ENCODE measurements at regions not wholly inside any gene's neighbourhood (a gene's known extent, or its start where the extent isn't known, plus 50 kb on each side); places are given as distances from the start of the nearest gene placed in this dataset.

DNA sequence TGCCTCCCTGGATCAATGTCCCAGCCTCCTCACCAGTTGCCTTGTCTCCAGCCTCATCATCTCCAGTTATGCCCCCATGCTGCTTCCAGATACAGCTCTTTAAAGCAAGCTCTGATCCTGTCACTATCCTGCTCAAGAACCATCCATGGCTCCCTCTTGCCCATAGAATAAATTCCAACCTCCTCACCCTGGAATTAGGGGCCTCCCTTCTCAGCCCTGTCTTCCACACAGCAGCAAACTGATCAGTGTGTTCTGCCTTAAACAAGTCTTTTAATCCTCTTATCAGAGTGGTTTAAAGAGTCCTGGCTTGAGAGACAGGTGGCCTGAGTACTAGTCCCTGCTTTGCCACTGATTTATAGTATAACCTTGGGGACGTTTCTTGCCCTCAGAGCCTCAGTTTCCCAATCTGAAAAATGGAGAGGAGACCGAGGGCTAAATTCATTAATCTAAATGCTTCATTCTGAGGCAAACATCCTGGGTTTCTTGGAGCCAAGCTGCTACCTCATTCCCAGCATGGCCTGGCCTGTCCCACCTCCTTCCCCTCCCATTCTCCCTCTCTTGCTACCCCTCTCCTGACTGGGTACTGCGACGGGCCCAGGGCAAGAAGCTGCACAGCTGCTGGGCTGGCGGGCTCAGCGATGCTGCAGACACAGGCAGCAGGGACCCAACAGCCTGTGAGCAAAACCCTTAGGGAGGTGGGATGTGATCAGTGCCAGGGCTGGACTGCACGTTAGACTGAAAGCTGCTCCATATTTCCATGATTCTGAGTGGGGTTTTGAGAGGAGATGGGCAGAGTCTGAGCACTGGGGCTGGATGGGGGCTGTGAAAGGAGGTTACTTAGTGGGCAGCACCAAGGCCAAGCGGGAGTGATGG is 221.4 kb downstream of the PTPRU start:
- DNase-seq (ENCODE audit: extremely low spot score) = no peak
- H3K9me3 ChIP-seq = no peaks in the 10 kb centered on the region
- no peaks in the 10 kb centered on the region for H3K36me3 ChIP-seq
- WGBS = 44% methylated on average over 8 of the region's 8 CpGs
- intact Hi-C loops (cut with DNase I) = no loop called here
- H3K27me3 ChIP-seq = peaks cover 0 to 77% (median 0%) of the 10 kb centered on the region in 4 donors
- H3K27ac ChIP-seq (replicated peaks in 1 of 4) = no peak overlapping the region
- no peaks in the 10 kb centered on the region for H3K4me1 ChIP-seq
- TF ChIP-seq POLR2AphosphoS5 (IDR thresholded peaks at IDR 0.05) = no peak
- TF ChIP-seq, protein P1, sequence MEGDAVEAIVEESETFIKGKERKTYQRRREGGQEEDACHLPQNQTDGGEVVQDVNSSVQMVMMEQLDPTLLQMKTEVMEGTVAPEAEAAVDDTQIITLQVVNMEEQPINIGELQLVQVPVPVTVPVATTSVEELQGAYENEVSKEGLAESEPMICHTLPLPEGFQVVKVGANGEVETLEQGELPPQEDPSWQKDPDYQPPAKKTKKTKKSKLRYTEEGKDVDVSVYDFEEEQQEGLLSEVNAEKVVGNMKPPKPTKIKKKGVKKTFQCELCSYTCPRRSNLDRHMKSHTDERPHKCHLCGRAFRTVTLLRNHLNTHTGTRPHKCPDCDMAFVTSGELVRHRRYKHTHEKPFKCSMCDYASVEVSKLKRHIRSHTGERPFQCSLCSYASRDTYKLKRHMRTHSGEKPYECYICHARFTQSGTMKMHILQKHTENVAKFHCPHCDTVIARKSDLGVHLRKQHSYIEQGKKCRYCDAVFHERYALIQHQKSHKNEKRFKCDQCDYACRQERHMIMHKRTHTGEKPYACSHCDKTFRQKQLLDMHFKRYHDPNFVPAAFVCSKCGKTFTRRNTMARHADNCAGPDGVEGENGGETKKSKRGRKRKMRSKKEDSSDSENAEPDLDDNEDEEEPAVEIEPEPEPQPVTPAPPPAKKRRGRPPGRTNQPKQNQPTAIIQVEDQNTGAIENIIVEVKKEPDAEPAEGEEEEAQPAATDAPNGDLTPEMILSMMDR (IDR thresholded peaks at IDR 0.05) = no peak
- no peak for TF ChIP-seq EP300 (IDR thresholded peaks at IDR 0.05)
- no peak for TF ChIP-seq POLR2A (IDR thresholded peaks at IDR 0.05; ENCODE audit: low read depth)
- no peak overlapping the region for H3K4me3 ChIP-seq

DNA sequence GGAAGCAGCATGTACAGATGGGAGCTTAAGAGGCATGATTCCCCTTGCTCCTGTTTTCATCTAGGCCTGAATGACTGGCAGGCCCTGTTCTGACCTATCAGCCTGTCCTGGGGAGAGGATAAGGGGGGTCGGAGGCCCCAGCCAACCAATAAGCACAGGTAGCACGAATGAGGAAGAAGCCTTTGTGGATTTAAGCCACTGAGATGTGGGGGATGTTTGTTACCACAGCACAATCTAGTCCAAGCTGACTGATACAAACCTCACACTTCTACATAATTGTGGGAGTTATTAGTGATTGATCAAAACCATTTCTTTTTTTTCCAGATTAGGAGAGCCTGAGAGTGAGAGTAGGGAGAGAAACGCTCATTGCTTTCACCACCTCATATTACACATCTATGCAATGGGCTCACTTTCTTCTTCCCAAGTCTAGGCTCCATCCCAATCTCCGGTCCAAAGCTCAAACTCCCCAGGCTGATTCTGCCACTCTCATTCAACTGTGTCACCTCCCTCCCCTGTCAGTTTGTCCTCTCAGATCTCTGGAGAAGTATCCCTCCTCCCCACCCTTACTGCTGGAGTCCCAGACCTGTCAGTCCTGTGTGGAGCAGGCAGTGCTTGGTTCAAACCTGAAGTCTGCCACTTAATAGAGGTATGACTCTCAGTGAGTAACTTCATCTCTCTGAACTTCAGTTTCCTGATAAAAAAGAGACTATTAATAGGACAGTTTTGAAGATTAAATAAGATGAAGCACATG is 220.5 kb downstream of the PTPRU start:
- Histone ChIP-seq H3K27me3 (peaks cover 0 to 79% (median 0%) of the 10 kb centered on the region in 4 donors), H3K36me3 (no peaks in the 10 kb centered on the region), H3K27ac (replicated peaks in 1 of 4) (no peak overlapping the region), H3K9me3 (no peaks in the 10 kb centered on the region), H3K4me3 (no peak overlapping the region), H3K4me1 (no peaks in the 10 kb centered on the region)
- WGBS = 55% methylated on average over 4 of the region's 4 CpGs
- intact Hi-C loops (cut with DNase I) = no loop called here
- TF ChIP-seq, protein P1 (IDR thresholded peaks at IDR 0.05) = no peak
- no peak for TF ChIP-seq POLR2A (IDR thresholded peaks at IDR 0.05; ENCODE audit: low read depth)
- no peak for TF ChIP-seq POLR2AphosphoS5 (IDR thresholded peaks at IDR 0.05)
- no peak for TF ChIP-seq EP300 (IDR thresholded peaks at IDR 0.05)
- DNase-seq (ENCODE audit: extremely low spot score) = no peak

DNA sequence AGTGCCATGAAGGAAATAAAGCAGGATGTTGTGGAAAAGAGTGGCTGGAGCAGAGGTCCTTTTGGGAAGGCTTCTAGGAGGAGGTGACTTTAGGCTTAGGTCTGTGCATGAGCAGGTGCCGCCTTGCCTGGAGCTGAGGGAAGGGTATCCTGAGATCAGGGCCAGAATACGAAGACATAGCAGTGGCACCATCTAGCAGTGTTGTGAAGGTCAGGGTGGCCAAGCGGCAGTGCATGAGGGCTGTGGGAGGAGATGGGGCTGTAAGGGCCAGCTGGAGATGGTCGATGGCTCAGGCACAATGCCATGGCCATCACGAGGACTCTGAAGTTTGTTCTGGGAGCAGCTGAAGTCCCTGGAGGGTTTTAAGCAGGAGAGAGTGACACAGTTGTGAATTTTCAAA is 219.5 kb downstream of the PTPRU start:
- TF ChIP-seq POLR2AphosphoS5 (IDR thresholded peaks at IDR 0.05) (no peak), EP300 (IDR thresholded peaks at IDR 0.05) (no peak), POLR2A (IDR thresholded peaks at IDR 0.05; ENCODE audit: low read depth) (no peak)
- TF ChIP-seq, protein P1 (IDR thresholded peaks at IDR 0.05) = no peak
- intact Hi-C loops (cut with DNase I) = no loop called here

DNA sequence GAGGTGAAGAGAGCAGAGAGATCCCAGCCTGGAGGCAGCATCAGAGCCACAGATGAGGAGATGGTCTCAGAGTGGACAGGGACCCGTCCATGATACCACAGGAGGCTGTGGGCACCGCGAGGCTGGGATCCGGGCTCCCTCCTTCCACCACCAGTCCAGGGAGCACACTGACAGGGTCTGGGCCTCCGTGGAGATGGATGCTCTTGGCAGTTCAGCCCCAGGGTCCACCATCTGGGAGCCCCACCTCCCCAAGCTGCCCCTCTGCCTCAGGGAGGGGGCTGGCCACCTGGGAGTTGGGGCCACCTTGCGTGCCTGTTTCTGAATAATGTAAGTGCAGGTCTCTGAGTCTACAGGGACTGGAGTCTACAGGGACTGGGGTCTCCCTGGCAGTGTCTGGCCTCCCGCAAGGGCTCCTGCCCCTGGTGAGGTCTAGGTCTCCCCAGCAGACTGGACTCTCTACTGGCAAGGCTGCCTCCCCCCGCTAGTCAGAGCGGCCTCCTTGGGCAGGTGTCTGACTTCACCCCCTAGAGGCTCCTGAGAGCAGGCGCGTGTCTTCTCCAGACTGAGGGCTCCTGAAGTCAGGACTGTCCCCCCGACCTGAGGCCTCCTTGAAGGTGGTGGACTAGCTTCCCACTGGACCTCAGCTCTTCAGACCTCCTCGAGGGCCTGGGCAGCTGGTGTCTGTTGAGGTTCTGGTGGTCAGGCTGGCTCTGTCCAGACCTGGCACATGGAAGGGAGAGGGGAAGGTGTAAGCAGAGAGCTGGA is 218.5 kb downstream of the PTPRU start:
- no peak overlapping the region for H3K27ac ChIP-seq (replicated peaks in 1 of 4)
- no peak overlapping the region for H3K4me3 ChIP-seq
- DNase-seq (ENCODE audit: extremely low spot score) = no peak
- no peaks in the 10 kb centered on the region for H3K9me3 ChIP-seq
- H3K36me3 ChIP-seq = no peaks in the 10 kb centered on the region
- H3K27me3 ChIP-seq = peaks cover 0 to 62% (median 0%) of the 10 kb centered on the region in 4 donors
- TF ChIP-seq POLR2A (IDR thresholded peaks at IDR 0.05; ENCODE audit: low read depth) = no peak
- TF ChIP-seq, protein P1 (IDR thresholded peaks at IDR 0.05) = no peak
- TF ChIP-seq EP300 (IDR thresholded peaks at IDR 0.05) = no peak
- no peak for TF ChIP-seq POLR2AphosphoS5 (IDR thresholded peaks at IDR 0.05)
- intact Hi-C loops (cut with DNase I) = no loop called here
- H3K4me1 ChIP-seq = no peaks in the 10 kb centered on the region
- 93% methylated on average over 5 of the region's 13 CpGs for WGBS

More for the DNA sequence above, 219.5 kb downstream of the PTPRU start:
- no peak overlapping the region for H3K4me3 ChIP-seq
- H3K27me3 ChIP-seq = peaks cover 0 to 68% (median 0%) of the 10 kb centered on the region in 4 donors
- H3K9me3 ChIP-seq = no peaks in the 10 kb centered on the region
- H3K4me1 ChIP-seq = no peaks in the 10 kb centered on the region
- no peaks in the 10 kb centered on the region for H3K36me3 ChIP-seq
- no peak overlapping the region for H3K27ac ChIP-seq (replicated peaks in 1 of 4)
- WGBS = 61% methylated on average over 5 of the region's 5 CpGs
- DNase-seq (ENCODE audit: extremely low spot score) = no peak

Data from esophagus muscularis mucosa (tissue), 4 donors.